Activated CD8-positive, alpha-beta memory T cell treated with anti-CD3 and anti-CD28 coated beads for 36 hours (primary cell): ENCODE measurements at regions not wholly inside any gene's neighbourhood (a gene's known extent, or its start where the extent isn't known, plus 50 kb on each side); places are given as distances from the start of the nearest gene placed in this dataset.

ENCODE experiments used
- CTCF ChIA-PET: fragments of 350-600 bp; sonication (Branson Sonifier 250); formaldehyde crosslinking; loops from one replicate; lab custom pipeline; 2021; ENCODE audit warnings: antibody characterized with exemption; lab: Charles Lee
- POLR2A ChIA-PET: fragments of 350-600 bp; sonication (Branson Sonifier 250); formaldehyde crosslinking; loops from one replicate; lab custom pipeline; 2021; ENCODE audit warnings: antibody characterized with exemption; lab: Charles Lee

GRCh38 chr3:8218353-8218940 is 283.2 kb upstream of the LMCD1 start:
- ChIA-PET POLR2A (no interaction called here), CTCF (no interaction called here)

- ChIA-PET POLR2A (no interaction called here), CTCF (no interaction called here)
Observed at GRCh38 chr3:8220291-8220690, 281.3 kb upstream of the LMCD1 start.

GRCh38 chr3:8223766-8224165 is 277.9 kb upstream of the LMCD1 start:
- ChIA-PET POLR2A (no interaction called here), CTCF (no interaction called here)

- POLR2A ChIA-PET, result no interaction called here
- CTCF ChIA-PET, result no interaction called here
Observed at GRCh38 chr3:8224941-8225340, 276.7 kb upstream of the LMCD1 start.

- POLR2A ChIA-PET, result no interaction called here
- CTCF ChIA-PET, result no interaction called here
Observed at GRCh38 chr3:8233938-8234337, 267.7 kb upstream of the LMCD1 start.

- ChIA-PET POLR2A (no interaction called here), CTCF (no interaction called here)
Observed at GRCh38 chr3:8236264-8236663, 265.4 kb upstream of the LMCD1 start.

GRCh38 chr3:8237893-8238292 is 263.7 kb upstream of the LMCD1 start:
- ChIA-PET POLR2A (no interaction called here), CTCF (interaction anchor here (0.7 kb wide), 1 partner anchor 70 kb away, joined by 3 read pairs; no protein-coding TSS in a partner anchor)

- ChIA-PET POLR2A (no interaction called here), CTCF (interaction anchor here (0.6 to 0.7 kb wide), 2 partner anchors 69 to 245 kb away, joined by 3 read pairs; no protein-coding TSS in a partner anchor)
Observed at GRCh38 chr3:8238432-8238831, 263.2 kb upstream of the LMCD1 start.

- POLR2A ChIA-PET, result no interaction called here
- CTCF ChIA-PET, result interaction anchor here (0.6 to 1.1 kb wide), 3 partner anchors 49 to 244 kb away, joined by 3 to 4 read pairs (median 3); no protein-coding TSS in a partner anchor
Observed at GRCh38 chr3:8239095-8239494, 262.5 kb upstream of the LMCD1 start.

- ChIA-PET CTCF (interaction anchor here (0.6 to 1.1 kb wide), 5 partner anchors 12 to 953 kb away, joined by 3 to 4 read pairs (median 3); no protein-coding TSS in a partner anchor), POLR2A (no interaction called here)
Observed at GRCh38 chr3:8239718-8240695, 261.6 kb upstream of the LMCD1 start.

- ChIA-PET POLR2A (no interaction called here), CTCF (no interaction called here)
Observed at GRCh38 chr3:8246070-8246469, 255.6 kb upstream of the LMCD1 start.

GRCh38 chr3:8253201-8253600 is 248.4 kb upstream of the LMCD1 start:
- ChIA-PET POLR2A (no interaction called here), CTCF (no interaction called here)

GRCh38 chr3:8254489-8254888 is 247.1 kb upstream of the LMCD1 start:
- ChIA-PET CTCF (no interaction called here), POLR2A (no interaction called here)

GRCh38 chr3:8255725-8256124 is 245.9 kb upstream of the LMCD1 start:
- CTCF ChIA-PET, result no interaction called here
- POLR2A ChIA-PET, result no interaction called here

- ChIA-PET CTCF (interaction anchor here (0.6 kb wide), 1 partner anchor 907 kb away, joined by 3 read pairs; no protein-coding TSS in a partner anchor), POLR2A (no interaction called here)
Observed at GRCh38 chr3:8256441-8257071, 245.1 kb upstream of the LMCD1 start.

- ChIA-PET POLR2A (no interaction called here), CTCF (no interaction called here)
Observed at GRCh38 chr3:8261018-8261417, 240.6 kb upstream of the LMCD1 start.

GRCh38 chr3:8266730-8267131 is 234.9 kb upstream of the LMCD1 start:
- ChIA-PET POLR2A (no interaction called here), CTCF (interaction anchor here (0.6 kb wide), 1 partner anchor 28 kb away, joined by 3 read pairs; no protein-coding TSS in a partner anchor)

GRCh38 chr3:8273479-8273878 is 228.1 kb upstream of the LMCD1 start:
- ChIA-PET POLR2A (no interaction called here), CTCF (no interaction called here)

GRCh38 chr3:8276056-8276455 is 225.6 kb upstream of the LMCD1 start:
- ChIA-PET CTCF (no interaction called here), POLR2A (no interaction called here)

- CTCF ChIA-PET, result no interaction called here
- POLR2A ChIA-PET, result no interaction called here
Observed at GRCh38 chr3:8276506-8276905, 225.1 kb upstream of the LMCD1 start.
